CD14-positive monocyte (primary cell): ENCODE measurements at regions not wholly inside any gene's neighbourhood (a gene's known extent, or its start where the extent isn't known, plus 50 kb on each side); places are given as distances from the start of the nearest gene placed in this dataset.

Source experiments
- DNase-seq, 3 donors: peaks; one replicate each; pipeline ENCODE4 v3.0.0-alpha.2; 2011 to 2022
- H2AFZ ChIP-seq: 2 replicates; pipeline ENCODE4 v1.6.0; 2012; ENCODE audit warnings: mild to moderate bottlenecking, low read depth, low read length, inconsistent platforms; ENCODE audit not compliant: insufficient read depth, poor library complexity, severe bottlenecking
- H3K27ac ChIP-seq, 2 donors: 1 replicate in 1 of 2; 2 replicates in 1 of 2; pipeline ENCODE4 v1.5.1; 2012 to 2013; ENCODE audit warnings: low read length in 2 of 2, control low read depth in 1 of 2, inconsistent platforms in 1 of 2, low read depth in 1 of 2, mild to moderate bottlenecking in 1 of 2
- H3K27me3 ChIP-seq, 2 donors: one replicate each; pipeline versions ENCODE4 v1.6.0 to v1.6.1; 2011 to 2013; ENCODE audit warnings: low read length in 2 of 2; ENCODE audit not compliant: control insufficient read depth in 2 of 2, insufficient read depth in 2 of 2
- H3K36me3 ChIP-seq, 2 donors: replicated peaks in 1 of 2; 1 replicate in 1 of 2; 2 replicates in 1 of 2; pipeline versions ENCODE4 v1.5.1 to v1.6.1; 2012 to 2013; ENCODE audit warnings: low read length in 2 of 2, control low read depth in 1 of 2, inconsistent platforms in 1 of 2, mild to moderate bottlenecking in 1 of 2; ENCODE audit not compliant: insufficient read depth in 2 of 2, control insufficient read depth in 1 of 2
- H3K4me1 ChIP-seq, 2 donors: 1 replicate in 1 of 2; 2 replicates in 1 of 2; pipeline versions ENCODE4 v1.5.1 to v1.6.1; 2012 to 2013; ENCODE audit warnings: low read length in 2 of 2, control low read depth in 1 of 2, inconsistent platforms in 1 of 2, mild to moderate bottlenecking in 1 of 2, moderate library complexity in 1 of 2; ENCODE audit not compliant: insufficient read depth in 2 of 2, control insufficient read depth in 1 of 2
- H3K4me2 ChIP-seq: replicated peaks from 2 replicates; pipeline ENCODE3; 2012; ENCODE audit warnings: low read length, moderate library complexity, mild to moderate bottlenecking; ENCODE audit not compliant: poor library complexity, severe bottlenecking; ENCODE audit errors: extremely low read depth
- H3K4me3 ChIP-seq, 3 experiments: fragments of 200-600 bp in 1 of 3; sonication (generic) in 1 of 3; replicated peaks in 1 of 3; 1 replicate in 2 of 3; 2 replicates in 1 of 3; pipeline ENCODE4 v1.5.1; 2011 to 2013; ENCODE audit warnings: low read length in 3 of 3, mild to moderate bottlenecking in 3 of 3, control low read depth in 2 of 3, low read depth in 2 of 3, inconsistent platforms in 1 of 3, moderate library complexity in 1 of 3
- H3K79me2 ChIP-seq: 2 replicates; pipeline ENCODE4 v1.6.0; 2012; ENCODE audit warnings: mild to moderate bottlenecking, control low read depth, inconsistent platforms, low read length, moderate library complexity; ENCODE audit not compliant: insufficient read depth
- H3K9ac ChIP-seq: 2 replicates; pipeline ENCODE4 v1.6.0; 2017; ENCODE audit warnings: low read length, mild to moderate bottlenecking; ENCODE audit not compliant: insufficient read depth, poor library complexity, severe bottlenecking
- H3K9me3 ChIP-seq, 2 donors: replicated peaks in 1 of 2; 1 replicate in 1 of 2; 2 replicates in 1 of 2; pipeline versions ENCODE4 v1.5.1 to v1.6.1; 2012 to 2013; ENCODE audit warnings: low read length in 2 of 2, control low read depth in 1 of 2; ENCODE audit not compliant: control insufficient read depth in 1 of 2, insufficient read depth in 1 of 2
- H4K20me1 ChIP-seq: 2 replicates; pipeline ENCODE4 v1.6.0; 2012; ENCODE audit warnings: mild to moderate bottlenecking, low read length, control low read depth, moderate library complexity; ENCODE audit not compliant: insufficient read depth
- H3K27ac Mint-ChIP-seq, 7 donors: one replicate each; pipeline ENCODE4 v1.8.0; 2020; ENCODE audit warnings: mild to moderate bottlenecking in 7 of 7, mixed read lengths in 7 of 7, moderate library complexity in 6 of 7, inconsistent platforms in 2 of 7
- H3K27me3 Mint-ChIP-seq, 3 donors: one replicate each; pipeline ENCODE4 v1.8.0; 2021 to 2022; ENCODE audit warnings: low read depth in 3 of 3, mild to moderate bottlenecking in 3 of 3, mixed read lengths in 3 of 3, moderate library complexity in 3 of 3, inconsistent platforms in 1 of 3
- H3K36me3 Mint-ChIP-seq, 2 donors: one replicate each; pipeline ENCODE4 v1.8.0; 2020; ENCODE audit warnings: mixed read lengths in 2 of 2, inconsistent platforms in 1 of 2, mild to moderate bottlenecking in 1 of 2
- H3K4me1 Mint-ChIP-seq: one replicate; pipeline ENCODE4 v1.8.0; 2020; ENCODE audit warnings: mild to moderate bottlenecking, mixed read lengths
- H3K4me3 Mint-ChIP-seq, 2 donors: one replicate each; pipeline ENCODE4 v1.8.0; 2020; ENCODE audit warnings: mild to moderate bottlenecking in 2 of 2, mixed read lengths in 2 of 2, moderate library complexity in 1 of 2
- H3K9me3 Mint-ChIP-seq, 7 donors: one replicate each; pipeline ENCODE4 v1.8.0; 2020 to 2022; ENCODE audit warnings: mixed read lengths in 7 of 7, mild to moderate bottlenecking in 6 of 7, moderate library complexity in 6 of 7, inconsistent platforms in 2 of 7
- WGBS: methylation state at CpG from one replicate; pipeline ENCODE4 v1.1.5; 2013; ENCODE audit warnings: missing lambda C conversion rate; ENCODE audit not compliant: insufficient coverage; 5-methylcytosine and 5-hydroxymethylcytosine counted together
- intact Hi-C, 2 donors: fragments of 100-400 bp; cut with micrococcal nuclease; formaldehyde crosslinking; loops; one replicate each; pipeline versions ENCODE4 v1.15.0 to v1.15.1; 2023
- TF ChIP-seq, protein P1 (sequence below): fragments of 200-600 bp; IDR thresholded peaks from one replicate; pipeline ENCODE4 v1.8.0; 2022; ENCODE audit warnings: antibody characterized with exemption, mild to moderate bottlenecking

DNA sequence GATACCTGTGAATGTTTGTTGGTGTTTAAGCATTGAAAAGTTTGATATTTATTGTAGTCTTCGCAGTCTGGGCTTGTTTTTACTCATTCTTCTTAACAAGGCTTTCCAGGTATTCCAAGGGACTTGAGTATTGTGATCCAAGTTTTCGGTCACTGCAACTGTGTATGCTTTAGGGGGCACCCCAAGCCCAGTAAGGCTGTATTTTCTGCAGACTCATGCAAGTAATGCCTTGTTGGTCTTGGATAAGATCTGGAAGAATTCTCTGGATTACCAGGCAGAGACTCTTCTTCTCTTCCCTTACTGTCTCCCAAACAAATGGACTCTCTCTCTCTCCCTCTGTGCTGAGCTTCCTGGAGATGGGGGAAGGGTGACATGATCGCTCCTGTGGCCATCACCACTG, 82.1 kb downstream of the RFPL4B start:
- H3K9me3 ChIP-seq = no peaks in the 10 kb centered on the region
- no peaks in the 10 kb centered on the region for H3K27me3 ChIP-seq
- Mint-ChIP-seq H3K4me3 (no peak overlapping the region), H3K27ac (no peak overlapping the region), H3K4me1 (no peaks in the 10 kb centered on the region), H3K9me3 (peaks cover 0 to 6% (median 3%) of the 10 kb centered on the region in 7 donors), H3K27me3 (no peaks in the 10 kb centered on the region), H3K36me3 (no peaks in the 10 kb centered on the region)
- H3K4me1 ChIP-seq = no peaks in the 10 kb centered on the region
- no peak overlapping the region for H3K27ac ChIP-seq
- WGBS = no CpG with 5 or more reads among the region's 3 CpGs
- TF ChIP-seq, protein P1, sequence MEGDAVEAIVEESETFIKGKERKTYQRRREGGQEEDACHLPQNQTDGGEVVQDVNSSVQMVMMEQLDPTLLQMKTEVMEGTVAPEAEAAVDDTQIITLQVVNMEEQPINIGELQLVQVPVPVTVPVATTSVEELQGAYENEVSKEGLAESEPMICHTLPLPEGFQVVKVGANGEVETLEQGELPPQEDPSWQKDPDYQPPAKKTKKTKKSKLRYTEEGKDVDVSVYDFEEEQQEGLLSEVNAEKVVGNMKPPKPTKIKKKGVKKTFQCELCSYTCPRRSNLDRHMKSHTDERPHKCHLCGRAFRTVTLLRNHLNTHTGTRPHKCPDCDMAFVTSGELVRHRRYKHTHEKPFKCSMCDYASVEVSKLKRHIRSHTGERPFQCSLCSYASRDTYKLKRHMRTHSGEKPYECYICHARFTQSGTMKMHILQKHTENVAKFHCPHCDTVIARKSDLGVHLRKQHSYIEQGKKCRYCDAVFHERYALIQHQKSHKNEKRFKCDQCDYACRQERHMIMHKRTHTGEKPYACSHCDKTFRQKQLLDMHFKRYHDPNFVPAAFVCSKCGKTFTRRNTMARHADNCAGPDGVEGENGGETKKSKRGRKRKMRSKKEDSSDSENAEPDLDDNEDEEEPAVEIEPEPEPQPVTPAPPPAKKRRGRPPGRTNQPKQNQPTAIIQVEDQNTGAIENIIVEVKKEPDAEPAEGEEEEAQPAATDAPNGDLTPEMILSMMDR = no peak
- no peaks in the 10 kb centered on the region for H4K20me1 ChIP-seq
- no peaks in the 10 kb centered on the region for H3K36me3 ChIP-seq
- no peak for DNase-seq
- H2AFZ ChIP-seq = no peak overlapping the region
- no peaks in the 10 kb centered on the region for H3K79me2 ChIP-seq
- H3K9ac ChIP-seq = no peak overlapping the region
- no peak overlapping the region for H3K4me2 ChIP-seq
- H3K4me3 ChIP-seq = no peak overlapping the region
- intact Hi-C loops = no loop called here

DNA sequence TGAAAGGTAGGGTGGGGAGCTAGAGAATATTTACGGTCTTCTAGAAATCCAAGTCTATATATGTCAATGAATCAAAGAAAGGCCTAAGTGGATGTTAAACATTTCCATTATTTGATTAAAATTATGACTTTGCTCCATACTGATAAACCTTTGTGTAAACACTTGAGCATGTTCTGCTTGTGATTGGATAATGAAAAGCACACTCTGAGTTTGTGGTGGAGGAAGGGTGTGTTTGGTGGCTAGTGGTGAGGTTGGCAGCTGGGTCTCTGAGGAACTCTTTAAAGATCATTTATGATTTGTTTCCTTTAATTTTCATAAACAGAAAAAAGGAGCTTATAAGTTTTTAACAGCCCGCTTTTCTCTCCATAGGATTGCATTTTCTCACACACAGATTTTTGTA, 84.7 kb downstream of the RFPL4B start:
- Histone ChIP-seq H3K79me2 (no peaks in the 10 kb centered on the region), H3K9me3 (no peaks in the 10 kb centered on the region), H3K4me2 (no peak overlapping the region), H3K36me3 (no peaks in the 10 kb centered on the region), H2AFZ (no peak overlapping the region), H3K4me3 (no peak overlapping the region), H3K4me1 (no peaks in the 10 kb centered on the region), H3K27me3 (no peaks in the 10 kb centered on the region), H3K9ac (no peak overlapping the region), H4K20me1 (no peaks in the 10 kb centered on the region), H3K27ac (no peak overlapping the region)
- peaks cover 0 to 2% (median 0%) of the 10 kb centered on the region in 7 donors for H3K9me3 Mint-ChIP-seq
- intact Hi-C loops = no loop called here
- WGBS = no CpG with 5 or more reads among the region's 2 CpGs
- H3K27me3 Mint-ChIP-seq = no peaks in the 10 kb centered on the region
- H3K27ac Mint-ChIP-seq = no peak overlapping the region
- TF ChIP-seq, protein P1 = no peak
- no peak for DNase-seq
- no peak overlapping the region for H3K4me3 Mint-ChIP-seq
- no peaks in the 10 kb centered on the region for H3K36me3 Mint-ChIP-seq
- H3K4me1 Mint-ChIP-seq = no peaks in the 10 kb centered on the region
